ENCODE measurements at regions not wholly inside any gene's neighbourhood (a gene's known extent, or its start where the extent isn't known, plus 50 kb on each side); places are given as distances from the start of the nearest gene placed in this dataset.

GRCh38 chr7:110139056-110139455, 951.9 kb upstream of the LRRN3 start:
- H3K27me3 ChIP-seq (ENCODE audit: control insufficient read depth in 1 of 2, insufficient read depth in 2 of 2, low read length in 1 of 2): no peaks in the 10 kb centered on the region
- no peak overlapping the region for H3K27ac ChIP-seq (ENCODE audit: low read depth in 1 of 2, low read length in 2 of 2)
- no peaks in the 10 kb centered on the region for H3K4me1 ChIP-seq (ENCODE audit: control insufficient read depth in 1 of 2, insufficient read depth in 2 of 2, low read length in 2 of 2)
- intact Hi-C loops (cut with DNase I): no loop called here
- ATAC-seq (ENCODE audit: low FRiP score) (no peak), DNase-seq (no peak)
- no peak overlapping the region for H3K4me3 ChIP-seq (ENCODE audit: low read length in 2 of 2)
- H3K36me3 ChIP-seq (ENCODE audit: control insufficient read depth in 1 of 2, insufficient read depth in 2 of 2, low read length in 1 of 2): no peaks in the 10 kb centered on the region
- H3K9me3 ChIP-seq (ENCODE audit: control insufficient read depth, low read length): no peaks in the 10 kb centered on the region

GRCh38 chr7:110142939-110143526, 947.9 kb upstream of the LRRN3 start:
- no peak for ATAC-seq (ENCODE audit: low FRiP score)
- no peak for DNase-seq
- Histone ChIP-seq H3K4me1 (ENCODE audit: control insufficient read depth in 1 of 2, insufficient read depth in 2 of 2, low read length in 2 of 2) (no peaks in the 10 kb centered on the region), H3K4me3 (ENCODE audit: low read length in 2 of 2) (no peak overlapping the region), H3K9me3 (ENCODE audit: control insufficient read depth, low read length) (no peaks in the 10 kb centered on the region), H3K36me3 (ENCODE audit: control insufficient read depth in 1 of 2, insufficient read depth in 2 of 2, low read length in 1 of 2) (no peaks in the 10 kb centered on the region), H3K27me3 (ENCODE audit: control insufficient read depth in 1 of 2, insufficient read depth in 2 of 2, low read length in 1 of 2) (no peaks in the 10 kb centered on the region), H3K27ac (ENCODE audit: low read depth in 1 of 2, low read length in 2 of 2) (no peak overlapping the region)
- intact Hi-C loops (cut with DNase I): no loop called here
- 3 to 8% methylated on average over 1 of the region's 1 CpG for WGBS, 2 donors

- Histone ChIP-seq H3K36me3 (ENCODE audit: control insufficient read depth in 1 of 2, insufficient read depth in 2 of 2, low read length in 1 of 2) (no peaks in the 10 kb centered on the region), H3K4me3 (ENCODE audit: low read length in 2 of 2) (no peak overlapping the region), H3K9me3 (ENCODE audit: control insufficient read depth, low read length) (peaks cover 5% of the 10 kb centered on the region), H3K4me1 (ENCODE audit: control insufficient read depth in 1 of 2, insufficient read depth in 2 of 2, low read length in 2 of 2) (no peaks in the 10 kb centered on the region), H3K27me3 (ENCODE audit: control insufficient read depth in 1 of 2, insufficient read depth in 2 of 2, low read length in 1 of 2) (no peaks in the 10 kb centered on the region), H3K27ac (ENCODE audit: low read depth in 1 of 2, low read length in 2 of 2) (no peak overlapping the region)
- intact Hi-C loops (cut with DNase I): no loop called here
- DNase-seq (no peak), ATAC-seq (ENCODE audit: low FRiP score) (no peak)
- 85 to 86% methylated on average over 1 of the region's 1 CpG for WGBS, 2 donors
Measured at GRCh38 chr7:110144599-110144998, 946.3 kb upstream of the LRRN3 start.

- H3K4me1 ChIP-seq (ENCODE audit: control insufficient read depth in 1 of 2, insufficient read depth in 2 of 2, low read length in 2 of 2): no peaks in the 10 kb centered on the region
- H3K4me3 ChIP-seq (ENCODE audit: low read length in 2 of 2): no peak overlapping the region
- H3K27me3 ChIP-seq (ENCODE audit: control insufficient read depth in 1 of 2, insufficient read depth in 2 of 2, low read length in 1 of 2): no peaks in the 10 kb centered on the region
- ATAC-seq (ENCODE audit: low FRiP score): peak; percentile 56
- 84 to 89% methylated on average over 6 of the region's 6 CpGs for WGBS, 2 donors
- H3K9me3 ChIP-seq (ENCODE audit: control insufficient read depth, low read length): peaks cover 5% of the 10 kb centered on the region
- no peaks in the 10 kb centered on the region for H3K36me3 ChIP-seq (ENCODE audit: control insufficient read depth in 1 of 2, insufficient read depth in 2 of 2, low read length in 1 of 2)
- intact Hi-C loops (cut with DNase I): no loop called here
- no peak overlapping the region for H3K27ac ChIP-seq (ENCODE audit: low read depth in 1 of 2, low read length in 2 of 2)
- peak; percentile 29 to 53 for DNase-seq
Measured at GRCh38 chr7:110148054-110148453, 942.9 kb upstream of the LRRN3 start.

- no peak overlapping the region for H3K4me3 ChIP-seq (ENCODE audit: low read length in 2 of 2)
- intact Hi-C loops (cut with DNase I): no loop called here
- H3K27me3 ChIP-seq (ENCODE audit: control insufficient read depth in 1 of 2, insufficient read depth in 2 of 2, low read length in 1 of 2): no peaks in the 10 kb centered on the region
- H3K27ac ChIP-seq (ENCODE audit: low read depth in 1 of 2, low read length in 2 of 2): no peak overlapping the region
- H3K4me1 ChIP-seq (ENCODE audit: control insufficient read depth in 1 of 2, insufficient read depth in 2 of 2, low read length in 2 of 2): no peaks in the 10 kb centered on the region
- no peaks in the 10 kb centered on the region for H3K36me3 ChIP-seq (ENCODE audit: control insufficient read depth in 1 of 2, insufficient read depth in 2 of 2, low read length in 1 of 2)
- 72 to 79% methylated on average over 3 of the region's 3 CpGs for WGBS, 2 donors
- no peak for DNase-seq
- peaks cover 5% of the 10 kb centered on the region for H3K9me3 ChIP-seq (ENCODE audit: control insufficient read depth, low read length)
- no peak for ATAC-seq (ENCODE audit: low FRiP score)
Measured at GRCh38 chr7:110153222-110153621, 937.7 kb upstream of the LRRN3 start.

GRCh38 chr7:110156511-110156910, 934.4 kb upstream of the LRRN3 start:
- 87 to 93% methylated on average over 1 of the region's 1 CpG for WGBS, 2 donors

GRCh38 chr7:110157631-110158362, 933.1 kb upstream of the LRRN3 start:
- no peaks in the 10 kb centered on the region for H3K36me3 ChIP-seq (ENCODE audit: control insufficient read depth in 1 of 2, insufficient read depth in 2 of 2, low read length in 1 of 2)
- H3K4me1 ChIP-seq (ENCODE audit: control insufficient read depth in 1 of 2, insufficient read depth in 2 of 2, low read length in 2 of 2): no peaks in the 10 kb centered on the region
- ATAC-seq (ENCODE audit: low FRiP score) (no peak), DNase-seq (no peak)
- H3K4me3 ChIP-seq (ENCODE audit: low read length in 2 of 2): no peak overlapping the region
- no peaks in the 10 kb centered on the region for H3K27me3 ChIP-seq (ENCODE audit: control insufficient read depth in 1 of 2, insufficient read depth in 2 of 2, low read length in 1 of 2)
- no peaks in the 10 kb centered on the region for H3K9me3 ChIP-seq (ENCODE audit: control insufficient read depth, low read length)
- WGBS, 2 donors: 0 to 1% methylated on average over 1 of the region's 1 CpG
- no peak overlapping the region for H3K27ac ChIP-seq (ENCODE audit: low read depth in 1 of 2, low read length in 2 of 2)
- intact Hi-C loops (cut with DNase I): no loop called here

More at GRCh38 chr7:110156511-110156910, 934.4 kb upstream of the LRRN3 start:
- intact Hi-C loops (cut with DNase I): no loop called here
- no peak overlapping the region for H3K4me3 ChIP-seq (ENCODE audit: low read length in 2 of 2)
- H3K9me3 ChIP-seq (ENCODE audit: control insufficient read depth, low read length): no peaks in the 10 kb centered on the region
- no peaks in the 10 kb centered on the region for H3K36me3 ChIP-seq (ENCODE audit: control insufficient read depth in 1 of 2, insufficient read depth in 2 of 2, low read length in 1 of 2)
- no peak overlapping the region for H3K27ac ChIP-seq (ENCODE audit: low read depth in 1 of 2, low read length in 2 of 2)
- no peaks in the 10 kb centered on the region for H3K4me1 ChIP-seq (ENCODE audit: control insufficient read depth in 1 of 2, insufficient read depth in 2 of 2, low read length in 2 of 2)
- DNase-seq: no peak
- no peak for ATAC-seq (ENCODE audit: low FRiP score)
- H3K27me3 ChIP-seq (ENCODE audit: control insufficient read depth in 1 of 2, insufficient read depth in 2 of 2, low read length in 1 of 2): no peaks in the 10 kb centered on the region

- Histone ChIP-seq H3K27ac (ENCODE audit: low read depth in 1 of 2, low read length in 2 of 2) (no peak overlapping the region), H3K4me1 (ENCODE audit: control insufficient read depth in 1 of 2, insufficient read depth in 2 of 2, low read length in 2 of 2) (no peaks in the 10 kb centered on the region), H3K4me3 (ENCODE audit: low read length in 2 of 2) (no peak overlapping the region), H3K36me3 (ENCODE audit: control insufficient read depth in 1 of 2, insufficient read depth in 2 of 2, low read length in 1 of 2) (no peaks in the 10 kb centered on the region), H3K9me3 (ENCODE audit: control insufficient read depth, low read length) (no peaks in the 10 kb centered on the region), H3K27me3 (ENCODE audit: control insufficient read depth in 1 of 2, insufficient read depth in 2 of 2, low read length in 1 of 2) (no peaks in the 10 kb centered on the region)
- DNase-seq: no peak
- 23 to 28% methylated on average over 3 of the region's 3 CpGs for WGBS, 2 donors
- intact Hi-C loops (cut with DNase I): no loop called here
- ATAC-seq (ENCODE audit: low FRiP score): no peak
Measured at GRCh38 chr7:110168010-110168409, 922.9 kb upstream of the LRRN3 start.

GRCh38 chr7:110170841-110171240, 920.1 kb upstream of the LRRN3 start:
- no peaks in the 10 kb centered on the region for H3K4me1 ChIP-seq (ENCODE audit: control insufficient read depth in 1 of 2, insufficient read depth in 2 of 2, low read length in 2 of 2)
- H3K27me3 ChIP-seq (ENCODE audit: control insufficient read depth in 1 of 2, insufficient read depth in 2 of 2, low read length in 1 of 2): no peaks in the 10 kb centered on the region
- H3K27ac ChIP-seq (ENCODE audit: low read depth in 1 of 2, low read length in 2 of 2): no peak overlapping the region
- H3K9me3 ChIP-seq (ENCODE audit: control insufficient read depth, low read length): no peaks in the 10 kb centered on the region
- intact Hi-C loops (cut with DNase I): no loop called here
- DNase-seq (no peak), ATAC-seq (ENCODE audit: low FRiP score) (no peak)
- no peak overlapping the region for H3K4me3 ChIP-seq (ENCODE audit: low read length in 2 of 2)
- 63 to 66% methylated on average over 2 of the region's 2 CpGs for WGBS, 2 donors
- no peaks in the 10 kb centered on the region for H3K36me3 ChIP-seq (ENCODE audit: control insufficient read depth in 1 of 2, insufficient read depth in 2 of 2, low read length in 1 of 2)
